ENCODE measurements at regions not wholly inside any gene's neighbourhood (a gene's known extent, or its start where the extent isn't known, plus 50 kb on each side); places are given as distances from the start of the nearest gene placed in this dataset.

DNA sequence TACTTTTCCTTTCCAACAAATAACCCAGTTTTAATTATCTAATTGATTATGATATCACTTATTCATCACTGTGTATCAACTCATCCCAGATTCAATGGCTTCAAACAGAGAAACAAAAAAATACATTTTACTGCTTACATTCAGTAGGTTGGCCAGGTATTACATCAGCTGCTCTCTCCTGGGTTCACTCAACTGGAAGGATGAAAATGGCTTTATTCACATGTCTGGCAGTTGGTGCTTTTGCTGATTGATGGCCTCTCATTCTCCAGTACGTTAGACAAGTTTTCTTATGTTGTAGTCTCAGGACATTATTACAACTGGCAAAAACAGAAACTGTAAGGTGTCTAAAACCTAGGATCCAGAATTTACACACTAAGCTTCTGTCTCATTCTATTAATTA is 811.0 kb upstream of the ALCAM start:
- no peak for DNase-seq (ENCODE audit: low read depth in 2 of 2)

DNA sequence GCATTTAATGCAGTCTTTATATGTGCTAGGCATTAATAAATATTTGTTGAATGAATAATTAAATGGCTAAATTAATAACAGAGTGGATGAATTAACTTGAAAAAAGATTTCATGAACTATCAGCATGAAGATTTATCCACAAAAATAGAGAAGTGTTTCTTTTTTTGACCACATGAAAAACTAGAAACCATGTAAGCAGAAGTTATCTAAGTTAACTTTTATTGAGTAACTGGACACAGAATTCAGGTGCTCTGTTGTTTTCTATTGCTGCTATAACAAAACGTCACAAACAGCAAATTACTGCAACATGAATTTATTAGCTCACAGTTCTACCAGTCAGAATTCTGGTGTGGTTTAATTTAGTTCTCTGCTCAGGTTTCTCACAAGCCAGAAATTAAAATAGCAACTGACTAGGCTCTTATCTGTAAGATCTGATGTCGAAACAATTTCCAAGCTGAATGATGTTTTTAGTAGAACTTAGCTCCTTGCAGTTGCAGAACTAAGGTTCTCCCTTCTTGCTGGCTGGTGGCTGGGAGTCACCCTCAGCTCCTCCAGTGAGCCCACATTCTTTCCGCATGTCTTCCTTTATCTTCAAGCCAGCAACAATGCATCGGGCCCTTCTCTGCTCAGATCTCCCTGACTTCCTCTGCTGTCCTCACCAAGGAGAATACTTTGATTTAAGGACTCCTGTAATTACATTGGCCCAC is 810.2 kb upstream of the ALCAM start:
- no peak for DNase-seq (ENCODE audit: low read depth in 2 of 2)

DNA sequence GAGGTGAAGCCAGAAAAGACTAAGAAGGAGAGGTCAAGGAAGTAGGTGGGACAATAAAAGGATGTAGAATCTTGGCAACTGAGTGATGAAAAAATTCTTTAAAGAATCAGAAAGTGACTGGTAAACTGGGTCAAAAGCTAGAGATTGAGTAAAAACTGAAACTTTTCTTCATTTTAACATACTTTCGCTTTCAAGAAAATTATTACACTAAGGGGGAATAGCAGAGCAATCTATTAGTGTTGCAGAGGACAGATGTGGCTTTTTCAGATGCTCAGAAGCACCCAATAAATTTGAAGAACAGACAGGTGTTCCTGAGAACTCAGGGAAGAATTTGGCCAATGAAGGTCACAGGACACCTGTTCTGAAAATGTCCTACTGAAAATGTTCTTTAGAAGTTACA is 805.4 kb upstream of the ALCAM start:
- no peak for DNase-seq (ENCODE audit: low read depth in 2 of 2)

DNA sequence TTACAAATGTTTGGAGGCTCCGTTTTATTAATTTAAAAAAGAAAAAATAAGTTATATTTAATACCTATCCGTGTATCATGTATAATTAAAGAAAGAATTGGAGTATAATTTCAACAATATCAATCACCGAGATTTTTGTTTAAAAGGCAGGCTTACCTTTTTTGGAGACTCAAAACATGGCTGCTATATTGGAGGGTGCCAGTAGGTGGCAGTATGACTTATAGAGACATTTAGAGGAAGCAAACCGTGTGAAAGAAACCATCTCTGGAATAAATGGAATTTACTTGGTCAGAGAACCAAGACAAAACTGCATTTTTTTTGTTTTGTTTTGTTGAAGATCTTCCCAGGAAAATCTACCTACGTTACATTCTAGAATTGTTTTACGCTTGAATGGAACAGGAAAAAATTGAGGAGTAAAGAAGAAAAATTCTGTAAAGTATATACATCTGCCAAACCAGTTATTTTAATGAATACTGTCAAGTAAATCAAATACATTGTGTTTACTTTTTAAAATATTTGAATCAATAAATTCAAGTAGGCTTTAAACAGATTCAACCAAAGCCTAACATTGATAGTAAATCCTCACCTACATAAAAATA is 802.6 kb upstream of the ALCAM start:
- DNase-seq (ENCODE audit: low read depth in 2 of 2), result peak; percentile 42 to 50

DNA sequence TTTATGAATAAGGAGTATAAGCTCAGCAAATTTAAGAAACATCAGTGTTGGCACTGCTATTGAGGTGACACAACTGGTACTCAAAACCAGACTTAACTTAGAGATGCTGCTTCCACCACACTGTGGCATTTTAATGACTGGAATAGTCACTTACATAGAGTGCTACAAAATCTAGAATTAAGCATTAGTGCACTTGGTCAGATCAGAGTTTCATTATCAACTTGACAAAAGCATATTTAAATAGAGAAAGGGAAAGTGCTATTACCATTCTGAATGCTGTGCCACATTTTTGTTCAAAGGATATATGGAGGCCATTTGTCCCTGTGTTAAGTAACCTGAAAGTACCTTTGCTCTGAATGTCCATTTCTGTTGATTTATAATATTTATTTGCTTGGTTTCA is 800.7 kb upstream of the ALCAM start:
- no peak for DNase-seq (ENCODE audit: low read depth in 2 of 2)

DNA sequence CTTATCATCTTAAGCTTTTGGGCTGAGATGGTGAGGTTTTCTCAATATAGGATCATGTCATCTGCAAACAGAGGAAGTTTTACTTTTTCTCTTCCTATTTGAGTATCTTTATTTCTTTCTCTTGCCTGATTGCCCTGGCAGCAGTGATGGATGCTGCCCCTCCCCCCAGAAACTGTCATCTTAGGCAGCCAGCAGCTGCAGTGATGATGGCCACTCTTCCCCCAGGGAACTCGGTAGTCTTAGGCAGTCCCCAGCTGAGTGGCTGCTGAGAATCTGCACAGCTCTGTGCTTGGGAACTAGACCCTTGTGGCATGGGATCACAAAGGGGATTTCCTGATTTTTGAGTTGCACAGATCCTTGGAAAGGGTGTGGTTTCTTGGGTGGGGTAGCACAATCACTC is 791.1 kb upstream of the ALCAM start:
- DNase-seq (ENCODE audit: low read depth in 2 of 2), result no peak

DNA sequence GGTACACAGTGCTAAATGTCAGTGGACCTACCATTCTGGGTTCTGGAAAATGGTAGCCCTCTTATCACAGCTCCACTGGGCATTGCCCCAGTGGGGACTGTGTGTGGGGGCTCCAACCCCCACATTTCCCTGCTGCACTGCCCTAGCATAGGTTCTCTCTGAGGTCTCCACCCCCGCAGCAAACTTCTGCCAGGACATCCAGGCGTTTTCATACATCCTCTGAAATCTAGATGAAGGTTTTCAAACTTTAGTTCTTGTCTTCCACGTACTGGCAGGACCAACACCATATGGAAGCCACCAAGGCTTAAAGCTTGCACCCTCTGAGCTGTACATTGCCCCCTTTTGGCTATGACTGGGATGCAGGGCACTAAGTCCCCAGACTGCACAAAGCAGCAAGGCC is 788.2 kb upstream of the ALCAM start:
- no peak for DNase-seq (ENCODE audit: low read depth in 2 of 2)

DNA sequence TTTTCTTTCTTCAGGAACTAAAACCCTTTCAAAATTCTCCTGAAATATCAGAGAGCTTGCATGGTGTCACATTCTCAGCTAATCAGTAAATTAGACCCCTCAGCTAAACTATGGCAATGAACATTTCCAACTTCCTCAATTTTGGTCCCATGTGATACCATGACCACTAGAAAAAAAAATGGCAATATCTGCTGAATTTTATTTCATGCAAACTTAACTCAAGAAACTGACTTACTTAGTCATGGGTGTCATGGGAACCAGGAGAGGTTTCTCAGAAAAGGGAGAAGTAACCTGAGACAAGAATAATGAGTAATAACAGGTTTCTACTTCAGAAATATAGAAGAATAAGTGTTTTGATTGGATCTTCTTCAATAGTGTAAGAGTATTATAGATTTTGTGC is 784.6 kb upstream of the ALCAM start:
- no peak for DNase-seq (ENCODE audit: low read depth in 2 of 2)

DNA sequence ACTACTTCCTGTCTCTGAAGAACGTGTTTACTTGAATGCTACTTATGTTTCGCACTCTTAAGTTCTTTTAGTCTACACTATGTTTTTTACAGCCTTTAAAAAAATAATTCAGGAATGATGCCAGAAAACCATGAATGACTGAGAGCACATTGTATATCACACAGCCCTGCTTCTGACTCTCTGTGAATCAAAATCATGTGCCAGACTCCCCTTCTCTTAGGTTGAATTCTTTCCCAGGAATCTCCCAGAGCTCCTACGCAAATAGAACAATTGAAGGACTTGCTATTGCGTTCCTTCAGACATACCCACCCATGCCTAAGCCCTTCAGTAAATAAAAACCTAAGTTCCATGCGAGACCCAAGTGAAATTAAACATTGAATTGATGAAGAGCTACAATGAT is 782.0 kb upstream of the ALCAM start:
- DNase-seq (ENCODE audit: low read depth in 2 of 2), result no peak

DNA sequence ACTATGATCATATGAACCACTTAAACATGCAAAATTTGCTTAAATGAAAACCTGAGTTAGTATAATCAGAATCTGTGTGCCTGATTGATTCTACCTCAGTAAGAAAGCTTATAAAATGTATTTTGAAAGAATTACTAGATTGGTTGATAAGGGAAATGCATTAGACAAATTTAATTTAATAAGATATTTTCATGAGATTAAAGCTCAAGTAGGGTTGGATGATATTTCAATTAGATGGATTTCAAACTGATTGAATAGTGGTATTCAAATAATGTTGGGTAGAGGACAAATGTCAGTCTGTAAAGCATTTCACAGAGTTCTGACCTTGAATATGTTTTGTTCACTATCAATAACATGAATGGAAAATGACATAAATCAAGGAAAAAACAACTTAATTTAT is 780.4 kb upstream of the ALCAM start:
- no peak for DNase-seq (ENCODE audit: low read depth in 2 of 2)

DNA sequence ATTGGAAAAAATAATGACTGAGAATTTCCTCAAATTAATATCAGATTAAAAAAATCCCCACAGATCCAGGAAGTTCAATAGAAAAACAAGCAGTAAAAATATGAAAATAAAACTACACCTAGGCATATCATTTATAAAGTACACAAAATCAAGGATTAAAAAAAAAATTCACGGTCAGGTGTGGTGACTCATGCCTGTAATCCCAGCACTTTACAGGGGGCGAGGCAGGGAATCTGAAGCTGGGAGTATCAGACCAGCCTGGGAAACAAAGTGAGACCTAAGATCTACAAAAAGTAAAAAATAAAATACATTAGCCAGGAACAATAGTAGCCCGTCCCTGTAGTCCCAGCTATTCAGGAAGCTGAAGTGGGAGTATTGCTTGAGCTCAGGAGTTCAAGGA is 778.3 kb upstream of the ALCAM start:
- no peak for DNase-seq (ENCODE audit: low read depth in 2 of 2)

DNA sequence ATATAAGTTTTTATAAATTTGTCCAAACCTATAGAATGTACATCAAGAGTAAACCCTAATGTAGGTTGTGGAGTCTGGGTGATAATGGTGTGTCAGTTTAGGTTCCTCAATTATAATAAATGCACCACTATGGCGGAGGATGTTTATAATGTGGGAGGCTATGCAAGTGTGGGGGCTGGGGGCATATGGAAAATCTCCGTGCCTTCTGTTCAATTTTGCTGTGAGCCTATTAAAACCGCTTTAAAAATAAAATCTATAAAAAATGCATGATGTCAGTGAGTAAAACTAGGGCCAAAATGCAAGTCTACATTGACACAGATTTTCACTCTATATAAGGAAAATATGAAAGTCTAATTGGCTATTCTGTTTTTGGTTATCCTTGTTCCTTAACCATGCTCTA is 774.9 kb upstream of the ALCAM start:
- no peak for DNase-seq (ENCODE audit: low read depth in 2 of 2)

DNA sequence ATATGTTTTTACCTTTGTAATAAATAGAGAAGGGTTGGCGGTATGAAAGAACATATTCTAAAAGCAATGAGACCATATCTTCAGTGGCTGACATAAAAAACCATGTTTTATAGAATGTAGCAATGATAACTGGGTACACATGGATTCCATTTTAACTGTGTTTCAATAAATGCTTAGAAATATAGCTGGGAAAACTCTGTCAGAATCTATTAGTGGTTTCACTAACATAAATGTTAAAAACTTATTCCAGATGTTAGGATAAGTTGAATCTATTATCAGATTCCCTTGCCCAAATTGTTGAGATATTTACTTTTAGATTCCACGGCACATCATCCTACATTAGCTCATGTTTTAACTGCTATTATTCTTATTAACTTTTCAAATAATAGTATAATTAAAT is 772.2 kb upstream of the ALCAM start:
- DNase-seq (ENCODE audit: low read depth in 2 of 2), result no peak

DNA sequence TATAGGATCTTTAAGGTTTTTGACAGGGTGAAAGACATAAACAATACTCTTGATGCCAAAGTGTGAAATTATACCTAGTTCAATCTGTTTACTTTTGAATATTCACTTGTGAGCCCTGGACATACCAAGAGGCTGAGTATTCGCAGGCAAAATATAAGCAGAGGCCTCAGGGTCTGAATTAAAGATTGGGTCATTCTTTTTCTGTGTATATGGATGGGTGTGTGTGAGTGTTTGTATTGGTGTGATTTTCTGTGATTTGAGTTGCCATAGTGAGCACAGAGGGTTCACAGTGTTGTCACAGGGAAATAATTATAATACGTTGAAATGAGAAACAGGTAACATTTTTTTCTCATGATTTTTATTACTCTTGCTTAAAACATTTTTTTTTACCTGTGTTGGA is 770.7 kb upstream of the ALCAM start:
- DNase-seq (ENCODE audit: low read depth in 2 of 2), result no peak

DNA sequence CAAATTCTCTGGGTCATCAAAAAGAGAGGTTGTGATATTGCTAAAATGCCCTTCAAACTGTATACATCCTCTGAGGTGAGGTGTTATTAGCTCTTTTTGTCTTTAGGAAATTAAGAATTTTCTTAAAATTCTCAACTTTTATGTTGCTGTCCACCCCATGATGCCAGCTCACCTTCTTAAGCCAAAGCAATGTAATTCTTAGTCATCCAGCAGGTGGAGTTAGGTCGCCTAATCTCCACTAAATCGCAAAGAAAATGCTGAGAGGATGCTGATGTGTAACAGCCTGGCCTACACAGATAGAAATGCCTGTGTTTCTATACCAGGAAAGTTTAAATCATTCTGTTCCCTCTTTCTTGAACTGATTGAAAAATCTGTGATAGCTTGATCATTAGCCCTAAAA is 770.2 kb upstream of the ALCAM start:
- DNase-seq (ENCODE audit: low read depth in 2 of 2), result no peak

DNA sequence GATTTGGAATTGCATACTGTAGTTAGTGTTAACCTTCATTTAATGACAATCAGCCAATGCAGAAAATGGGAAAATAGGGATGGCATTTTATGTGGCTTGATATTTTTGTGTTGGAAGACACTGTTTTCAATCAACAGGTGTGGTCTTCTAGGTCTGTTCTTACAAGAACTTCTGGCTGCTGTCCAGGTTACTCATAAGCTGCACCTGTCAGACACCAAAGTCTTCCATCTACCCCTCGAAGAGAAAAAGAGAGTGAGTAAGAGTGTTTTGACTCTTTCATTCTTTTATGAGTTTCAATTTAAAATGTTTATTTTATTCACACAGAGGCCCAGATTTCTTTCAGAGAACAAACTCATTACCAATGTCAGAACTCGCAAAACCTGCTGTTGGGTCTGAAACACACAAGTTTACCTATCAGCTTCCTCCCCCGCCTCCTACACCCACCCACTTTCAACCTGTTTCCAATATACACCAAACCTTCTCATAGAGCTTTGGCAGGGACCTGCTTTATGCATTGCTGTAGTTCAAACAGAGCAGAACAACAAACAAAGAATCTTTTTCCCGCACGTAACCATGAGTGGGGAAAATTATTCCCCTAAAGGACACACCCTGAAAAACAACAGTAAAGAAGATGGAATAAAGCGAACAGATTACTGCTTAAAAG is 767.7 kb upstream of the ALCAM start:
- no peak for DNase-seq (ENCODE audit: low read depth in 2 of 2)

DNA sequence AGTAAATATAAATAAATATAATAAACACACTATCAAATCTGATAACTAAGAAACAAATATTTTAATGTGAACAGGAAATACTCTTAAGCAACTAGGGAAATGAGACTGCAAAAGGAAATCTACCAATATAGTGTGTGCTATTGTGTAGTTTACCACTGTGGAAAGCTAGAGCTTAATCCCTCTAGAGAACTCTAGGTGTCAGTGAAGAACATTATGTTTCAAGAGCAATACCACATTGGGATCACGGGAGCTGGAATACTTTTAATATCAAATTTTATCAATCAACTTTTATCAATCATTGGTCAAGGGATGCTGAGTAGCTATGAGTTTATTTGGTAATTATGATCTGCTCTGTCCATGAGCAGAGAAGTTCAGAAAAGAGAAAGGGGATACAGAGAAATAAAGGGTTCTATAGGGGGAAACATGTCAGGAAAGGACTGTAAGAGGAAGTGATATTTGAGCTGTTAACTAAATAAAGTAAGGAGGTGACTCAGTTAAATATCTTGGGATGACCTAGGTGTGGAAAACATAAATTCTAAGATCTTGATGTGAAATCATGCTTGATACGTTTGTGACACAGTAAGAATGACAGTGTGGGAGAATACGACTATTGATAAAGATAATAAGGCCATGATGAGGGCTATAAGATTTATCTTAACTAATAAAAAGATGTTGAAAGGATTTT is 762.2 kb upstream of the ALCAM start:
- no peak for DNase-seq (ENCODE audit: low read depth in 2 of 2)

DNA sequence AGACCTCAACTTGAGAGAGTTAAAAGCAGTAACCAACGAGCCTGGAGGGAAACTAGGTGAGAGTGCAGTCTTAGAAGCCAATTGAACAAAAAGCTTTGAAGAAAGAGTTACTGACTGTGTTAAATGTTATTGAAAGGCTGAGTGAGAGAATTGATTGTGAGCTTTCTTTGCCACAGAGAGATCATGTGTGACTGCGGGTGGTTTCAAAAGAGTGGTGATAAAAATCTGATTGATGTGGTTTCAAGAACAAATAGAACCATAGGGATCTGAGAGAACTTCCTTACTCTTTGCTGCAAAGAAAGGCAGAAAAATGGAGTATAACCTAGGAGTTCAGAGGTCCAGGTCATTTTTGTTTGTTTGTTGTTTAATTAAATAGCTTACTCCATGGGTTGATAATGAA is 759.9 kb upstream of the ALCAM start:
- DNase-seq (ENCODE audit: low read depth in 2 of 2), result no peak

DNA sequence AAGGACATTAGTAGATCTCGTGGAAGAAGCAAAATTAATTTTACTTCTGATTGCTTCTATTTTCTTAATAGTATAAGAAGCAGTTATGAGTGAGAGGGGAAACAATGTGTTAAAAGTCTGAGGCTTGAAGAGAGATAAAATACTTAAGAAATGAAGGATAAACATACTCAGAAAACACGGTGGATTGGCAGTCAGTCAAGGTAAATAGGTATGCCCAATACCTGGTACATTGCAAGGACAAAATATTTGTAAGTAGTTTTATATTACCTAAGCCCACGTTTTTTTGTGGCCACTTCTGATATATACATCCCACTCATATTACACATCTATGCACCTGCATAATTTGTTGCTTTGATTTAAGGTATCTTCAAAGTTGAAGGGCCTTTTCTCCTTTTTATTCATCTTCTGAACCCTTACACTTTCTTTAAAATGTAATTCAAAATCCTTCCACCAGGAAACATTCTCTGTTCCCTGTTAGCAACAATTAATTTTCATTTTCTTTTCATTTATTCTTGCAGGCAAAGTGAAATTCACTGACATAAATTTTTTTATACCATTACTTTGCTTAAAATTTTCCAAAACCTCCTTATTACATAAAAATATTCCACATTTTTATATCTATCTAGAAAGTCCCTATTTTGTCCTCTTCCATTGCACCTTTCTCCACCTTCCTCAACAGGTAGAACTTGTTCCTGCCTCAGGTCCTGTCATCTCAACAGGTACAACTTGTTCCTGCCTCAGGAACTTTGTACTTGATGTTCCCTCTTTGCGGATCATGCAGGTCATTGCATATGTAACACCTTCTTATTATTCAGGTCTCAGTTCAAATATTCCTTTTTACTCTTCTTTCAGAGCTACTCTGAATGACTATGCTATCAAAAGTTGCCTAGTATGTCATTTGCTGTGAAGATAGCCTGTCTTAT is 755.7 kb upstream of the ALCAM start:
- no peak for DNase-seq (ENCODE audit: low read depth in 2 of 2)

DNA sequence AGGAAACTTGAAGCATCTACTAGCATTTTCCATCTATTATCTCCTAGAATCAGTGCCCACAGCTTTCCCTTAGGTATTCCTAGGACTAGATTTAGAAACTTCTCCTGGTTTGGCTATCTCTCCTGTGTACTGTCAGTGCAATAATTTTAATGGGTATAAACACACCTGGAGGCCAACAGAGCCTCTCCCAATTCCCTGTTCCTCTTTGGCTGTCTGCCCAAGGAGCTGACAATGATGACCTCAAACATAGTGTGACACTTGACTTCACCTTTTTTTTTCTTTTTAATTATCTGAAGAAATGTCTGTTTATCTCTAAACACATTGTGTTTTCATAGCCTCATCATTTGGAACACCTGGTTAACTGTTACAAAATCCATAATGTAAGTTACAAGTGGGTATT is 754.5 kb upstream of the ALCAM start:
- no peak for DNase-seq (ENCODE audit: low read depth in 2 of 2)

DNA sequence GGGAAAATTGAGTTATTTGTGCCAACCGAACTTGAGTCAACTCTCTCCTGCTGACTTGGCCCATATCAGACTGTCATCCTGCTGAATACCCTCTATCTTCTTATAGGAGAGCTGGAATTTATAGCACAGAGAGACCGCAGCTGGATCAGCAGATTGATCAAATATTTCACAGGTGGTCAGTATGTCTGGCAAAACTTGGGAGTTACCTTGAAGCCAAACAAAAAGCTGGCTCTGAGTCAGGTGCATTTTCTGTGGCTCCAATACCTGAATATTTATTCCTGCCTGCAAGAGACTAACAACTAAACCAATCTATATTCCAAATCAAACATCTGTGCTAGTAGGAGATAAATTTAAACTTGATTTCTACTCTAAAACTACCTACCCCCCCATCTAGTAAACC is 752.1 kb upstream of the ALCAM start:
- DNase-seq (ENCODE audit: low read depth in 2 of 2), result no peak

All from activated CD4-positive, alpha-beta T cell treated with anti-CD3 and anti-CD28 coated beads for 24 hours (primary cell).